ENCODE measurements at regions not wholly inside any gene's neighbourhood (a gene's known extent, or its start where the extent isn't known, plus 50 kb on each side); places are given as distances from the start of the nearest gene placed in this dataset.

- TF ChIP-seq CTCF (IDR thresholded peaks at IDR 0.05; ENCODE audit: partially characterized antibody, unreplicated experiment) = no peak
- Mint-ChIP-seq H3K27me3 (ENCODE audit: unreplicated experiment) (no peaks in the 10 kb centered on the region), H3K27ac (ENCODE audit: unreplicated experiment) (peak overlapping the region; percentile 20), H3K4me3 (ENCODE audit: unreplicated experiment) (no peak overlapping the region), H3K4me1 (ENCODE audit: low read depth, unreplicated experiment) (peaks cover 21% of the 10 kb centered on the region), H3K36me3 (ENCODE audit: unreplicated experiment) (no peaks in the 10 kb centered on the region), H3K9me3 (ENCODE audit: unreplicated experiment) (peaks cover 6% of the 10 kb centered on the region)
- DNase-seq = no peak
Measured at GRCh38 chr4:138090918-138091676, 151.1 kb downstream of the SLC7A11 start.

- no peaks in the 10 kb centered on the region for H3K27me3 Mint-ChIP-seq (ENCODE audit: unreplicated experiment)
- peak; percentile 92 for TF ChIP-seq CTCF (IDR thresholded peaks at IDR 0.05; ENCODE audit: partially characterized antibody, unreplicated experiment)
- H3K36me3 Mint-ChIP-seq (ENCODE audit: unreplicated experiment) = no peaks in the 10 kb centered on the region
- peaks cover 6% of the 10 kb centered on the region for H3K9me3 Mint-ChIP-seq (ENCODE audit: unreplicated experiment)
- no peak overlapping the region for H3K27ac Mint-ChIP-seq (ENCODE audit: unreplicated experiment)
- peak; percentile 51 for DNase-seq
- no peak overlapping the region for H3K4me3 Mint-ChIP-seq (ENCODE audit: unreplicated experiment)
- peaks cover 21% of the 10 kb centered on the region for H3K4me1 Mint-ChIP-seq (ENCODE audit: low read depth, unreplicated experiment)
Measured at GRCh38 chr4:138090150-138090917, 151.8 kb downstream of the SLC7A11 start.

- Mint-ChIP-seq H3K27me3 (ENCODE audit: unreplicated experiment) (no peaks in the 10 kb centered on the region), H3K4me1 (ENCODE audit: low read depth, unreplicated experiment) (peaks cover 21% of the 10 kb centered on the region), H3K4me3 (ENCODE audit: unreplicated experiment) (no peak overlapping the region), H3K27ac (ENCODE audit: unreplicated experiment) (no peak overlapping the region), H3K36me3 (ENCODE audit: unreplicated experiment) (no peaks in the 10 kb centered on the region), H3K9me3 (ENCODE audit: unreplicated experiment) (peaks cover 6% of the 10 kb centered on the region)
- TF ChIP-seq CTCF (IDR thresholded peaks at IDR 0.05; ENCODE audit: partially characterized antibody, unreplicated experiment) = no peak
- no peak for DNase-seq
Measured at GRCh38 chr4:138088449-138089208, 153.5 kb downstream of the SLC7A11 start.

GRCh38 chr4:138087066-138087719 is 155.0 kb downstream of the SLC7A11 start:
- DNase-seq = no peak
- H3K4me1 Mint-ChIP-seq (ENCODE audit: low read depth, unreplicated experiment) = peaks cover 21% of the 10 kb centered on the region
- H3K9me3 Mint-ChIP-seq (ENCODE audit: unreplicated experiment) = peaks cover 6% of the 10 kb centered on the region
- H3K36me3 Mint-ChIP-seq (ENCODE audit: unreplicated experiment) = no peaks in the 10 kb centered on the region
- H3K4me3 Mint-ChIP-seq (ENCODE audit: unreplicated experiment) = no peak overlapping the region
- TF ChIP-seq CTCF (IDR thresholded peaks at IDR 0.05; ENCODE audit: partially characterized antibody, unreplicated experiment) = no peak
- H3K27me3 Mint-ChIP-seq (ENCODE audit: unreplicated experiment) = no peaks in the 10 kb centered on the region
- H3K27ac Mint-ChIP-seq (ENCODE audit: unreplicated experiment) = no peak overlapping the region

Data from glutamatergic neuron (in vitro differentiated cells).